GM21360 (cell line): ENCODE measurements at regions not wholly inside any gene's neighbourhood (a gene's known extent, or its start where the extent isn't known, plus 50 kb on each side); places are given as distances from the start of the nearest gene placed in this dataset.

Source experiments
- ATAC-seq: cut with Tn5 transposase; IDR thresholded peaks from one replicate; pipeline ENCODE4 v1.9.1; 2021; ENCODE audit warnings: mild to moderate bottlenecking, moderate library complexity; ENCODE audit not compliant: unreplicated experiment

DNA sequence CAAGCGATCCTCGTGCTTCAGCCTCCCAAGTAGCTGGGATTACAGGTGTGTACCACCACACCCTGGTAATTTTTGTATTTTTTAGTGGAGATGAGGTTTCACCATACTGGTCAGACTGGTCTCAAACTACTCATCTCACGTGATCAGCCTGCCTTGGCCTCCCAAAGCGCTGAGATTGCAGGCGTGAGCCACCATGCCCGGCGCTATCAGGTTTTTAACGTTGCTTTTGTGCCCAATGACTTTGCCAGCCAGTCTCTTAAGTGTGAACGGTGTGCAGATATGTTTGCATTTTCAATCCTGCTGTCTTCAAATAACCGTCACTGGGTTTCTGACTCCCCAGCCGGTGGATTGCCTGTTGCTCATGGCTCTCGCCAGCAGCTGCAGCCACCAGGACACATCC lies 201.8 kb upstream of the PPP2R2D start:
- no peak for ATAC-seq

DNA sequence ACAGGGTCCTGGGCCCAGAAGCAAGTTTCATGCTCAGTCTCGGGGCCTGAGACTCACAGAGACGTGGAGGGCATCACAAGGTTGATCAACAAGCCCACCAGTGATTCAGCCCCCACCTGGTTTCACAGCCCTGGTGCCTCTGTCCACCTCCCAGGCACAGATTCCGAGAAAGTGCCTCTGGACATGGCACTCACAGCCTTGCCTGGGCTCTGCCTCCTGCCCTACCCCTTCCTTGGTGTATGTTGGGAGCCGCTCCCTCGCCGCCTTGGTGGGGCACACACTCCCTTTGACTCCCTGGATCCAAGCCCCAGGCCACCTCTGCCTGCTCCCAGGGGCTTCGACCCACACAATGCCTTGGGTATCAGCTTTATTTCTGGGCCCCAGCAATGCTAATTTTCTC lies 200.8 kb upstream of the PPP2R2D start:
- ATAC-seq = no peak

DNA sequence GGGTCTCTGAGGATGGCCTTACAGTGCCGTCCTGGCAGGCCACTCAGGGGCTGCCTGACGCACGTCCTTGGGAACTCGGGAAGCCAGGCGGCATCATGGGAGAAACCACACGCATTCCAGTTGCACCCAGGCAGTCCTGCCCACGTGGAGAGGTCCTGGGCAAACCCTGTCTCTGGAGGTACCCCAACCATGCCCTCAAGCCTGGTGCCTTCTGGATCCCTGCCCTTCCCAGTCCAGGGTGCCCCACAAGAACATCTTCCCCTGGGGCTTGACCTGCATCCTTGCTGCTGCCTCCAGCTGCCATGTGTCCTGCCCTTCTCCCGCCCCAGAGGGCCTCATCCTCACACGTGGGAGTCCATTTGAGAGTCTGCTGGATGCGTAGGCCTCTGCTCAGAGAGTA lies 200.3 kb upstream of the PPP2R2D start:
- ATAC-seq = no peak

DNA sequence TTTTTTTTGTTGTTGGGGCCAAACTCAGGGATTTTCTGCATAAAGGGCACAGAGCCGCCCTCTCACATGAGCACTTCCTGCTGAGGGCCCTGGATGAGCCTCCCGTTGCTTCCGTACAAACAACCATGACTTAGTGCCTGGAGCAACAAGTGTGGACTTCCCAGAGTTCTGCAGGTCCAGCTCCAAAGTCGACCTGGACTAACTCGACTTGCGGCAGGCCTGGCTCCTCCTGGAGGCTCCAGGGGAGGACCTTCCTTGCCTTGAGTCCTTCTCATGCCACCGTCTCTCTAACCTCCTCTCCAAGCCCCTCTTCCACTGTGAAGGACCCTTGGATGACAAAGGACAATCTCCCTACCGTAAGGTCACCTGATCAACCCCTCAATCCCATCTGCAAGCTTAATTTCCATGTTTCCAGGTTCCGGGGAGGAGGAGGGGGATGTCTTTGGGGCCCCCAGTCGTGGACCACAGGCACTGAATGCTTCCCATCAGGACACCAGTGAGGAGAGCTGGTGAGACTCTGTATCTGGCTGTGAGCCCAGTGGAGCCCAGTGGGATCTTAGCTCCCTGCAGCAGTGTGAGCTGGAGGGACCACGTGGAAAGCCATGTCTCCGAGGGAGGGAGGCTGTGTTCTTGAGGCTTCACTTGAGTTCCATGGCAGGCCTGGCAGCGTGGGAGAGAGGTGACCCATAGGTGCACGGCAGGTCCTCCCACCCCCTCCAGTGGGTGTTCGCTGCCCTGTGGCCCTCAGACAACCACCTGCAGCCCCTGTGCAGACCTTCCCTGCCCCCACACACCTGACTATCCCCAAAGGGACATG lies 199.5 kb upstream of the PPP2R2D start:
- no peak for ATAC-seq

DNA sequence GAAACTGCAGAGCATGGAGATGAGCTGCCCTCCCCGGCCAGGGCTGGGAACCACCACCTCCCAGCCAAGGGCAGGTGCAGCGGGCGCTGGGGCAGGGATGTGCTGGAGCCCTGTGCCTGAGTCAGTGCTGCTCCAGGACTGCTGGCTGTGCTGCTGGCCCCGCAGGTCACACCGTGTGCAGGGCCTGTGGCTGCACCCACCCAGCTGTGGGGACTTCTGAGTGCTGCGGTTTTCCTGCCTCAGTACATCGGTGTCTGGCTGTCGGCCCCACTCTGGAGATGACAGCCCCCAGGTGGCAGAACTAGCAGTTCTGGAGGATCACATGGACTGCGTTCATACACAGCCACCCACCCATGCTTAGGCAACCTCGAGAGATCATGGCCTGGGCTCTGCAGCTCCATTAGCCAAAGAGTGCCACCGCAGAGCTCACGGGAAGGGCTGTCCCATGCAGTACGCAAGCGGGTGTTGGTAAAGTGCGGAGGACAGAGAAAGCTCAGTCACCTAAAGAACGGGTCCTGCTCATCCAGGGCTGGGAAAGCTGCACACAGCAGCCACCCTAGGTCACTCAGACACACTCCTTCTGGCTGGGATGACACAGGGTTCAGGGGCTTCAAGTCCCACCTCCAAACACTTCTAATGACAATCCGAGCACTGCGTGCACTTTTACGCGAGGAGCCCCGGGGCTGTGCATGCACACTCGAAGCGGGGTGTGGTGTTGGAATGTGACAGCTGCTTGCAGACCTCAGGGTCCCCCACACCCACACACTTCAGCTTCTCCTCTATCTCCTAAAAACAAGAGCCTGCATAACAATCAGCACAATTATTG lies 198.1 kb upstream of the PPP2R2D start:
- ATAC-seq = no peak

DNA sequence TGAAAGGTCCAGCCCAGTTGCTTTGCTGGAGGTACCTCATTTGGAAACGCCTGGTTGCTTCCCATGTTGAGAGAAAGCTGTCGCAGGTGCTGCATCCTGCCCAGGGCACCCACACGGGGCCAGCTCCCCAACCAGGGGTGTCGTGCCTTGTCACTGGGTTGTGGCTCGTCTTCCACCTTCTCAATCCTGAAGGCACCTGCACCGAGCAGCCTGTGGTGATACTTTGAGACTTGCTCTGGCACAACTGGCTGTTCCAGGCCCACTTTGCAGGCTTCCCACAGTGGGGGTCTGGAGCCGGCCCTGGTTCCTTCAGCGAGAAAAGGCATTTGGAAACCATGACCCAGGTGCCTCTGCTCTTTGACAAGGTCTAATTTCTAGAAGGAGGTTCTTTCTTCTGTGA lies 197.3 kb upstream of the PPP2R2D start:
- ATAC-seq = no peak

DNA sequence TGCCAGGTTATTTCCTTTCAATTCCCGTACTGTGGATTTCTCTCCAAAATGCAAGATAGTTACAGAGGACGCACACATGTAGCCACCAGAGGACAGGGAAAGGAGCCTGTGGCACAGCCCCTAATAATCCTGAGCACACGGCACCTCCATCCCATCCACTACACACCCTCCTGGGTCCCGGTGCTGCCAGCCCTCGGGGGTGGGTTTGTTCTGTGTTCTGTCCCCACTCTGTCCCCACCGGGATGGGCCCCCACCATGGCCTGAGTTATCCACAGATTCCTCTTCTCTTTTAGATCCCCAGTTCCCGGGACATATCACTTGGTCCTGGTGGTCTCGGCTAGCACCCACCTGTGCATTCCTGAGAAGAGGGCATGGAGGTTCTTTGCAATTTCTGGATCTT lies 196.9 kb upstream of the PPP2R2D start:
- no peak for ATAC-seq

DNA sequence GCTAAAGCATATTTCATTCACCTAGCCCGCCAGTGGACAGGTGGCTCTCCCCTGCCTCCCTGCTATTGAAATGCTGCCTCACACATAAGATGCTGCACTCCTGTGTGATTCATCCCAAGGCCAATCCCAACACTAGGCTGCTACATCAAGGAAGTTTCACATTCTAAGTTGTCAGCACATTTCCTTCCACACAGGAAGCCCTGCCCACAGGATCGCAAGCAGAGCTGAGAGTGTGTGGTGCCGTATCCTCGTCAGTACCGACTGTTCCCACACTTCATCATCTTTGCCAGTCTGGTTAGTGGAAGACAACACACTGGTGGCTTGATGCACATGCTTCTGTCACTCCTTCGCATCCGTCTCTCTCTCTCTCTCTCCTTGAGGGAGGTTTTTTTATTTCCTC lies 194.3 kb upstream of the PPP2R2D start:
- no peak for ATAC-seq

DNA sequence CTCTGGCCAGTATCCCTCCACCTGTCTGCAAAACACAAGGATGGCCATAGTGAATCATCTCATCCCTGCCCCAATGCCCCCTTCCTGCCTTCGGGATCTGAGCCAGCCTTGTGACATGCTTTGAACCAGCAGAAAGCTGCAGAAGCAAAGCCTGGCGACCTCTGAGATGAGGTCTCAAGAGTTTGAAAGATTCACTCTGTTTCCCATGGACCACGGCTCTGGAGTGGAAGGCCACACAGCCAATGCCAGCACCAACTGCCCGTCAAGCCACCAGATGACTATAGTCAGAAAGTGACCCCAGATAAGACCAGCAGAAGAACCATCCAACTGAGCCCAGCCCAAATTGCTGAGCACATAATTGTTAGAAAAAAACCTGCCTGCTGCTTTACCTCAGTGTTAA lies 193.9 kb upstream of the PPP2R2D start:
- ATAC-seq = no peak

DNA sequence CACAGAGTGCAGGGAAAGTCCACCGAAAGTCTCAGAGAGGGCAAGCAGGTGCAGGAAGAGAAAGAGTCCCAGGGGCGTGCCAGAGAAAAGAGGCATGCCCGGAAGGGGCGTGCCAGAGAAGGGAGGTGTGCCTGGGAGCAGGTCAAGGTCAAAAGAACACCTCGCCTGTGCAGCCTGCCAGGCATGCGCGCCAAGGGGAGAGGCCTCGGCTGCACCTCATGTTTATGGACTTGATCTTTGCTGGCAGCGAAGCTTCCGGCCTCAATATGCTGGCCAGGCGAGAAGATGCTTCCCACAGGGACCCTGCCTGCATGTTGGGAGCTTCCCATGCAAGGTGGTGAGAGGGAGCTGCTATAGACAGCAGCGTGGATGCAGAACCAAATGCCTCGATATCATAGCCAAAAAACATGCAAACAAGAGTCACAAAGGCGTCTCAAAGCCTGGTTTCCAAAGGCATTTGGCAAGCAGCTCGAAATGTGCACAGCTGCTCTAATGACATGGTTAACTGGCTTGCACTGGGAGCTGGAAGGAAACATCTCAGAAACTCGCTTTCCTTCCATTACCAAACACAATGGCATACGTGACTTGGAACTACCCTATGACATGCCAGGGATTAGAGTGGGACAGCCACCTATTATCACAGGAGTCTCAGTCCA lies 192.5 kb upstream of the PPP2R2D start:
- no peak for ATAC-seq

DNA sequence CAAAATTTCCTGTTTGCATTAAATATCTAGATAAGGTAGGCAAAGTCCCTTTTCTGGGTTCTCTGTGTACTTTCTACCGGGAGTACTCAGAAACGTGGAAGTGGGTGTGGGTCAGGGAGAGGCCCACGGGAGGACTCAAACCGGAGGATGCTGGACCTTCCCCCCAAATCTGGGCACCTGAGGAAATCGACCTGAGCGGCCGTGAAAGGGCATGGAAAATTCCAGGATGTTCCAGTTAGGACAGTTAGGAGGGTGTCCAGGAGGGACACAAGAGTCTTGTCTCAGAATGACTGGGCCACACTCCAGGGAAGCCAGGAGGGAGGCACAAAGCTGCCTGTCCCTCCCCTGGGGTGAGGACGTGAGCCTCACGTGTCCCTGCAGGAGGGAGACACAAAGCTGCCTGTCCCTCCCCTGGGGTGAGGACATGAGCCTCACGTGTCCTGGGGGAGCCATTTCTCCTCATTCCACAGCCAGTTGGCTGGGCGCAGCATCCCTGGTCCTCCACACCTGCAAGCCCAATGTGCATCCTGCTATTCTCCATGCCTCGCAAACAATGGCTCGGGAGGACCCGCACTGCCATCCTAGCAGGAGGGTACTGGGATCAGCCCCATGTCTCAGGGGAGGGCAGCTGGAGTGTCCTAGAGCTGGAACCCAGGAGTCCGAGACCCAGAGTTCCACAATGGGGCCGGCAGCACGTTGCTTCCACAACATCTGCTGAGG lies 190.5 kb upstream of the PPP2R2D start:
- no peak for ATAC-seq

DNA sequence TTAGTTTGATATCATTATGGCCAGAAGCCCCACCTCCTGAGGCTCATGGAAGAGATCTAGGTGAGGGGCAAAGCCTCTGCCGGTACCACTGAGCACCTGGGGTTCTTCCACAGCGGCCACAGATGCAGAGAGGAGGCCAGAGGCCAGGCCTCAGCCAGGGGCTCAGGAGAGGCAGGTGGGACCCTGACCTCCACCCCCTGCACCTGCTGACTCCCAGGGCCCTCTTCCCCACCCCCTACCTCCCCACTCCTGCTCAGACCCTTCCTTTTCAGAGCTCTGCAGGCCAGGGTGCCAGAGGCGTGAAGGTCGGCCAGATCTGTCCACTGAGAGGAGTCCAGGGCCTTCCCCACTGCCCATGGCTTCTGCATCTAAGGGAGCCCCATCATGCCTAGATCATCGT lies 178.7 kb upstream of the PPP2R2D start:
- ATAC-seq = no peak

DNA sequence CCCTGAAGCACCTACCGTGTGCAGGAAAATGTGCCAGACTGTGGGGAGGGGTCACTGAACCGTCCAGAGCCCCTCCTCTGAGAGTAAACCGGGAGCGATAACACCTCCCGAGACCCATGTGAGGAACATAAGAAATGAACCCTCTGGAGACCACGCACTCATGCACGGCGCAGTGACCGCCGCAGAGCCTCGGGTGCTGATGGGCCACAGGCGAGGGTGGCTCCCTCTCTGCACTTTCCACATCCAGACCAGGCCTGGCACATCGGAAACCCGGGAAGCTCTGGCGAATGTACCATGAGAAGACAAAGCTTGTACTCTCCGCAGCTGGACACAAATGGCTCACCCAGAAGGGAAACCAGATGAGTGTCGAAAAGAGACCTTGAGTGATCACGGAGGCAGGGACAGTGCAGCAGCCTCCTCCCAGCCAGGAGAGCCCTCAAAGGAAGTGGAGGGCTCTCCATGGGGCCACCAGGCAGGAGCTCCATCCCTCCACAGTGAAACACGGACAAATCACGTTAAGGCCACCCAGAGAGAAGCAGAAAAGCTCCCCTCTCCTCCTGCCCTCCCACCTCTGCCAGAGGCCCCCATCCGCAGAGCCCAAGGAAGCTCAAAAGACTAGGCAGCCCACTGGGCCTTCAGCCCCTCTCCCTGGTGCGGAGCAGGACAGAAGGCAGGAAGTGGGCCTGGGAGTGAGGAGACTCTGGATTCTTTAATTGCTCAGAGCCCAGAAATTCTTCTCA lies 178.1 kb upstream of the PPP2R2D start:
- no peak for ATAC-seq

DNA sequence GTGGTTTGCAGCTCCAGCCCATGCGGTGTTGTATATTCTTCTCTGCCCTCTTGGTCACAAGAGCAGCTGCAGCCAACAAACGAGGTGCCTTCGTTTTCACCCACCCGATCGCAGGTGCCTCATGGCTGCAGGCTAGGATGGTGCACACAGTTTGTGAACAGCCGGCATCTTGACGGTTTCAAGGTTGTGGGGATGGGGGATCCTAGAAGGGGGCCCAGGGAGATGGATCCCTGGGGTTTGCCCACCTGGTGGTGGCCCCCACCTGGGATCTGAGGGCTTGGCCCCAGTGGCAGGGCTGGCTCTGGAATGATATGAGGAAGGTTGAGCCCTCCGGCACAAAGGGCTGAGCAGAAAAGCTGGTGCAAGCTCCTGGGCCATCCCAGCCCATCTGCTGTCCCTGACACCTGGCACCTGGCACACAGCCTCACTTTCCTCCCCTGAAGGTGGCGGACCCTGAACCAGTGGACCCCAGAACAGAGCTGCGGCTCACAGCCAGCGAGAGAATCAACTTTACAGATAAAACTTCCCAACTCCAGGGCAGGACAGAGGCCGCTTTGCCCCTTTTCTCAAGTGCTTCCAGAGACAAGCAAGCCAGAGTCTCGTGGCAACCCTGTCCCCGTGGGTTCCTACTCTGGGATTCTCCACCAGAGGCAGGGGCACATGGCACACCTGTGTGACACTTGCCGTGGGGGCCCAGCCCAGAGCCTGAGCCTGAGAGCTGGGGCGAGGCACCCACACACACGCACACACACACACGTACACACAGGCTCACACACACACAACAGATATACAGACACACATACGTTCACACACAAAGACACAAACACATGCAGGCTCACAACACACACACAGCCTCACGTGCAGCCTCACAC lies 177.3 kb upstream of the PPP2R2D start:
- no peak for ATAC-seq

DNA sequence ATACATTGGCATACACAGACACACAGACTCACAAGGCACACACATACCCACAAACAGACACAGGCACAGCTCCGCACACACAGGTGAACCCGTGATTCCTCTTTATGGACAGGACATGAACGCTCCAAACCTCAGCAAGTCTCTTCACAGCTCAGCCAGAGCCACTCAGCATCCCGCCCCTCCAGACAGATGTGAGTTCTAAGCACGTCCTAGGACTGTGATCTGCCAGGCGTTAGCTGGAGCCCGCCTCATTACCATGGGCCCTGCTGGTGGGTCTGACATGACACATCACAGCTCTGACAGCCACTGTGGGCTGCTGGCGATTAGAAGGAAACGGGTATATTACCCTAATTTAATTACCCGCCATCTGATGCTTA lies 176.7 kb upstream of the PPP2R2D start:
- no peak for ATAC-seq

DNA sequence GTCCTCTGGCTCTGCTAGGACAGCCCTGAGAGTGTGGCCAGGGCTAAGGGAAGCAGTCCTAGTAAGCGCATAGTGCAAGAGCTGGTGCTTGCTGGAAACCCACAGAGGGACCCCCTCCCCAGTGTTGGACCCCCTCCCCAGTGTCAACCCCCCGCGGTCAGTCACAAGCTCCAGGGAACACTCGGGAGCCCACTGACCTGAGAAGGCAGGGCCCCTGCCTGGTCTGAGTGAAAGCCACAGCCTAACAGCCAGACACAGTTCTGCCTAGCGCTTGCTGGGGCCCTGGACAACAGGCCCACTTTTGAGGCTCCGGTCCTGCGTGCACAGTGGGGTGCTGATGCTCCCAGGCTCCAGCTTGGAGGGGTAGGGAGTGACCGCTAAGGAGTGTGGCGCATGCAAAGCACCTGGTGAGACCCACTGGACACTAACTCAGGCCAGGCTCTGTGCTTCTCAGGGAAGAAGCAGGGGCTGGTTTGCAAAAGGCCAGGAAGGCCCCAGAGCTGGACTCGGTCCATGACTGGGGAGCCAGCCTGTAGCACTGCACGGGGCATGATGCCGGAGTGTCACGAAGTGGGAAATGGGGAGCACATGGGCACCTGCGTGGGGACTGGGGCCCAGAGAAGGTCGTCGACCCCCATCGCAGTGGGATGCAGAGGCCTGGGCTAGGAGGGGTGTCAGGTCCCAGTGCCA lies 175.8 kb upstream of the PPP2R2D start:
- no peak for ATAC-seq

DNA sequence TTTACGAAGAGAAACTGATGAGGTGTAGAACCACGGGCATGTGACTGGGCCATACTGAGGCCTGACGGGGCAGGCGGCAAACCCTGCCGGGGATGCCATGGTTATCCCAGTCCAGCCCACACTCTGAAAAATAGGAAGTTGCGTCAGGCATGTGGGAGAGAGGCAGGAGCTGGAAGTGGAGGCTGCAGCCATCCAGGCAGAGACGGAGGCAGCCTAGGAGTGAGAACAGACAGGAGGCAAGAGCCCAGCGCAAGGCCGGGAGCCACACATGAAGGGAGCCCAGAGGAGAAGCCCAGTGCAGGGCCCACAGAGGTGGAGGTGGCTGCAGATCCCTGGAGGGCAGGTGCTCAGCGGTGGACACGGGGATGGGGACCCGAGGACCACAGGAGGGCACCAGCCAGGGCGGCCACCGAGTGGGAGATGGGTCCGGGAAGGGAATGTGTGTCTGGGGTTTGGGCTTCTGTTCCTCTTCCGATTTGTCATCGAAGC lies 175.2 kb upstream of the PPP2R2D start:
- ATAC-seq = no peak

DNA sequence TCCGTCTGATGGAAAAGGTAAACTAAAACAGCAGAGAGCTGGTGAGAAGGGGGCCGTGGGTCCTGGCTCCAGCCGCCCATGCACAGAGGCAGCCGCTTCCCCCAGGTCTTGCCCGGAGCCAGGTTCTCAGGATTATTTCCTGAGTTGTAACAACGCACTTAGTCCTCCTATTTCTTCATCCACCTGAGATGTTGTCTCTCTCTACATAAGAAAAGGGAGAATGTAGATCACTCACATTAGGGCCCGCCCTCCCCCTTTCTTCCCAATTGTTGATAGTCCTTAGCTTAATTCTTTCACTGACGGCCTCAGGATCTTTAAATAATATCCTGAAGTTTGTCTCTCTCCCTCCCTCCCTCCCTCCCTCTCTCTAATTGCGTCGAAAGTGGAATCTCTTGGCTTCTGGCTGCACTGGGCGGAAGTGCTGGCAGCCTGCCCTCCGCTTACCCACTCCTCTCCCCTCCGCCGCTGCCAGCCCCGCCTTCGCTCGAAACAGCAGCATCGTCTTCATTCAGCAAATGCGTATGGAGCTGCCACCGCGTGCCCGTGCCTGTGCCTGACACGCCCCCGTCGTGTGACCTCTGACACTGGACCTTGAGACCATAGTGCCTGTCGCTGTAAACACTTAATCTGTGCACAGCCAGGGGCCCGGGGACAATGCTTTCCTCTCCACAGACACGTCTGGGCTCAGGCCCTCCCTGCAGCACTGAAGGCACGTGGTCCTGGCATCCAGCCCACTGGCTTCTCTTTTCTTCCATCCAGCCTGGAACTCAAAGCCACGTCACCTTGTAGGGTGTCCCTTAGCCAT lies 174.5 kb upstream of the PPP2R2D start:
- no peak for ATAC-seq
